HG02763 (cell line): ENCODE measurements at regions not wholly inside any gene's neighbourhood (a gene's known extent, or its start where the extent isn't known, plus 50 kb on each side); places are given as distances from the start of the nearest gene placed in this dataset.
"Not testable (repeated sequence)": the region's sequence is repeated elsewhere in the genome, so short reads cannot be mapped to it uniquely, and the experiment has no call there.

Experiments
- ATAC-seq: cut with Tn5 transposase; IDR thresholded peaks from one replicate; pipeline ENCODE4 v1.9.1; 2021; ENCODE audit warnings: mild to moderate bottlenecking, moderate library complexity; ENCODE audit not compliant: unreplicated experiment

GRCh38 chr15:98315971-98316370 is 332.4 kb upstream of the IGF1R start:
- ATAC-seq: no peak

GRCh38 chr15:98321896-98322295 is 326.4 kb upstream of the IGF1R start:
- ATAC-seq: no peak

- ATAC-seq: no peak
These were observed 325.8 kb upstream of the IGF1R start for GRCh38 chr15:98322581-98322980.

- ATAC-seq: no peak
These were observed 323.9 kb upstream of the IGF1R start for GRCh38 chr15:98324341-98324970.

- ATAC-seq: no peak
These were observed 321.5 kb upstream of the IGF1R start for GRCh38 chr15:98326804-98327203.

GRCh38 chr15:98330258-98330657 is 318.1 kb upstream of the IGF1R start:
- ATAC-seq: no peak

- ATAC-seq: no peak
These were observed 317.5 kb upstream of the IGF1R start for GRCh38 chr15:98330692-98331435.

- ATAC-seq: no peak
These were observed 316.7 kb upstream of the IGF1R start for GRCh38 chr15:98331676-98332075.

GRCh38 chr15:98333251-98333650 is 315.1 kb upstream of the IGF1R start:
- ATAC-seq: no peak

- no peak for ATAC-seq
These were observed 305.4 kb upstream of the IGF1R start for GRCh38 chr15:98342911-98343310.

- ATAC-seq: no peak
These were observed 303.7 kb upstream of the IGF1R start for GRCh38 chr15:98344591-98344990.

GRCh38 chr15:98347001-98347400 is 301.3 kb upstream of the IGF1R start:
- ATAC-seq: no peak

GRCh38 chr15:98347866-98348265 is 300.5 kb upstream of the IGF1R start:
- ATAC-seq: no peak

GRCh38 chr15:98350276-98350675 is 298.1 kb upstream of the IGF1R start:
- ATAC-seq: no peak

- ATAC-seq: not testable (repeated sequence)
These were observed 290.1 kb upstream of the IGF1R start for GRCh38 chr15:98358274-98358673.

- ATAC-seq: no peak
These were observed 289.4 kb upstream of the IGF1R start for GRCh38 chr15:98358971-98359370.

- no peak for ATAC-seq
These were observed 284.9 kb upstream of the IGF1R start for GRCh38 chr15:98363416-98363815.

- ATAC-seq: no peak
These were observed 284.4 kb upstream of the IGF1R start for GRCh38 chr15:98363955-98364354.

GRCh38 chr15:98369081-98369716 is 279.1 kb upstream of the IGF1R start:
- no peak for ATAC-seq

GRCh38 chr15:98375513-98376340 is 272.6 kb upstream of the IGF1R start:
- no peak for ATAC-seq

- no peak for ATAC-seq
These were observed 267.6 kb upstream of the IGF1R start for GRCh38 chr15:98380721-98381120.
